Bone marrow (tissue), 2 donors: ENCODE measurements at regions not wholly inside any gene's neighbourhood (a gene's known extent, or its start where the extent isn't known, plus 50 kb on each side); places are given as distances from the start of the nearest gene placed in this dataset.
"Not testable (repeated sequence)": the region's sequence is repeated elsewhere in the genome, so short reads cannot be mapped to it uniquely, and the experiment has no call there.

Experiments
- DNase-seq, 2 donors: peaks; one replicate each; lab custom pipeline; 2025; lab: John Stamatoyannopoulos, UW

DNA sequence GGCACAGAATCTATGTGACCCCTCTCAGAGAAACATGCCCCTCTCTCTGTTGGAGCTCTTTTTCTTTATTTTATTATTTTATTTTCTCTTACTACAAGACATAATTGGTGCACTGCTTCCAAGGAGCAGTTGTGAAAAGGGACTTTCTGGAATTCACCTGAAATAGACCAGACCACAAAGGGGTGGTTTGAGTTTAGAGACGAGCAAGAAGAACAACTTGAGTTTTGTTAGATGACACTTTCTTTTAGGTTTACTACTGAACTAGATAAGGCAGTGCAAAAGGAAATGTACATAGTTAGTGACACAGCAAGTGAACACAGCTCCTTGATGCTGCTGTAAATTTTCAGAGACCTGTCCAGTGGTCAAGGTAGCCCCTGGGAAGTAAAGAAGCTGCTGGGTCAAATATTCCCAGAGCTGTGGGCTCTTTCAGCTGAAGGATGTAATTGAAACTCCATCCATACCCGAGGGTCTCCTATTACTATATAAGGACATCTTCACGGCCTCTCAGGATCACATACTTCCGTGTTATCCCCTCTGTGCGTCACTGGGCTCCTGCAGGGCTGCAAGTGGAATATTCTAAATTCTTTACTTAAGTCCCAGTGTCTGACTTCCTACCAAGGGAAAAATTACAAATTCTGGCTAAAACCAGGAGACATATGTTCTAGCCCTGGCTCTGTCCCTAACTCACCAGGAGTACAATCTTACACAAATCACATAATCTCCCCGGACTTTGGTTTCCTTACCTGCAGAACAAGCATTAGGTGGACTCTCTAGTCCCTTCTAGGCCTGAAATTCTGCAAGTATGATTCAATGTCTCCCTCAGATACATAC is 69.1 kb upstream of the ADTRP start:
- DNase-seq = no peak

DNA sequence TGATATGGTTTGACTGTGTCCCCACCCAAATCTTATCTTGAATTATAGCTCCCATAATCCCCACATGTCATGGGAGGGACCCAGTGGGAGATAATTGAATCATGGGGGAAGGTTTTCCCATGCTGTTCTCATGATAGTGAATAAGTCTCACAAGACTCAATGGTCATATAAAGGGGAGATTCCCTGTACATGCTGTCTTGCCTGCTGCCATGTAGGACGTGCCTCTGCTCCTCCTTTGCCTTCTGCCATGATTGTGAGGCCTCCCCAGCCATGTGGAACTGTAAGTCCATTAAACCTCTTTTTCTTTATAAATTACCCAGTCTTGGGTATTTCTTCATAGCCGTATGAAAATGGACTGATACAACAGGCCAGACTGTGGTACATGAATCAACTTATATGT is 68.5 kb upstream of the ADTRP start:
- not testable (repeated sequence) for DNase-seq

DNA sequence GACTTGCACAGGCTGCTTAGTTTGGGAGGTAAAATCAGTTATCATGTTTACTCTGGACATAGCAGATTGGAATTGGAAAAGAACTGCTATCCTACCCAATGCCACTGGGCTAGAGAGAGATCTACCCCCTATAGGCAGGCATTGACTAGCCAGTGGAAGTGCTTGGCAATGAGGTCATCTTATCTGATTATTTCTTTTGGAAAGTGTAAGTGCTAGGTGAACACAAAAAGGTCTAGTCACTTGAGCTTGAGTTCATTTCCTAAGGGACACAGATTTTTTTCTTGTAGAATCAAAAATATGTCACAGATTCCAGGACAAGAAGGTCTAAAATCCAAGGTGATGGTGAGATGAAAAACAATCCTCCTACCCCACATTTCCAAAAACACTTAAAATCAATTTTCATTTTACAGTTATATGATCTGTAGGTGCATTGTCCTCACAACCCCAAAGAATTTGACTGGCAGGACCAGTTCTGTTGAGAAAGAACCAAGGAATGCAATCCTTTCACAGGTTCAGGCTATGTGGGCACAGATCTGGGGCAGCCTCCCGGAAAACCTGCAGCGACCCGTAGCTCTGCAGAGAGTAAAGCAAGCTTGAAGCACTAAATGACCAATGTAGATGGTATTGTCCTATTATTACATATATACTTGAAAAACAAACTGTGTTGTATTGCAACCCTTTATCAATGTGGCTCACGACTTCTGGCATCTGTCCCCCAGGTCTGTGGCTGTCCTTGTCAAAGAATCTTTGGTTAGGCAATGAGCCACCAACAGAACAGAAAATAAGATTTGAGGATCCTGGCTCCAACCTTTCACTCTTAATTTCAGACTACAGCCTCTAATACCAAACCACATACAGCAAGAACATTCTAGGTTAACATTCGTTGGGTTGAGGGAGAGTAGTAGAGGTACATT is 67.3 kb upstream of the ADTRP start:
- DNase-seq = no peak

DNA sequence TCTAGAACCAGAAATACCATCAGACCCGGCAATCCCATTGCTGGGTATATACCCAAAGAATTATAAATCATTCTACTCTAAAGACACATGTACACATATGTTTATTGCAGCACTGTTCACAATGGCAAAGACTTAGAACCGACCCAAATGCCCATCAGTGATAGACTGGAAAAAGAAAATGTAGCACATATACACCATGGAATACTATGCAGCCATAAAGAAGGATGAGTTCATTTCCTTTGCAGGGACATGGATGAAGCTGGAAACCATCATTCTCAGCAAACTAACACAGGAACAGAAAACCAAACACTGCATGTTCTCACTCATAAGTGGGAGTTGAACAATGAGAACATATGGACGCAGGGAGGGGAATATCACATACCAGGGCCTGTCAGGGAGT is 64.2 kb upstream of the ADTRP start:
- DNase-seq = not testable (repeated sequence)

DNA sequence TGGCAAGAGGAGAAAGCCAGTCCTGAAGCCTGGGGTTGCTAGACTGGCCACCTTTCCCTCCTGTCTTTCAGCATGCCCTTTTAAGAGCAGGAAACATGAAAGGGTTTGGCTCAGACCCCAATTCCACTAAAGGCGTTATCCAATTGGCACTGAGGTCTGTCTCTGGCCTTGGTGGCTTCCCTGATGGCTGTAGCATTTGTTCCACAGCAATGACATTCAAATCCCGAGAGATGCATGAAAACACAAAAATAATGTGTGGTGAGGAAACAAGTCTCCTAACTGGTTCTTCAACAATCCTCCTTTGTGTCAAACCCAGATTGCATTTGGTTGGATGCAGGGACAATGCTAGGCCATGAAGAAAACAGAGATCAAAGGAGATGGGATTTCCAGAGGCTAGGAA is 56.5 kb upstream of the ADTRP start:
- no peak for DNase-seq

DNA sequence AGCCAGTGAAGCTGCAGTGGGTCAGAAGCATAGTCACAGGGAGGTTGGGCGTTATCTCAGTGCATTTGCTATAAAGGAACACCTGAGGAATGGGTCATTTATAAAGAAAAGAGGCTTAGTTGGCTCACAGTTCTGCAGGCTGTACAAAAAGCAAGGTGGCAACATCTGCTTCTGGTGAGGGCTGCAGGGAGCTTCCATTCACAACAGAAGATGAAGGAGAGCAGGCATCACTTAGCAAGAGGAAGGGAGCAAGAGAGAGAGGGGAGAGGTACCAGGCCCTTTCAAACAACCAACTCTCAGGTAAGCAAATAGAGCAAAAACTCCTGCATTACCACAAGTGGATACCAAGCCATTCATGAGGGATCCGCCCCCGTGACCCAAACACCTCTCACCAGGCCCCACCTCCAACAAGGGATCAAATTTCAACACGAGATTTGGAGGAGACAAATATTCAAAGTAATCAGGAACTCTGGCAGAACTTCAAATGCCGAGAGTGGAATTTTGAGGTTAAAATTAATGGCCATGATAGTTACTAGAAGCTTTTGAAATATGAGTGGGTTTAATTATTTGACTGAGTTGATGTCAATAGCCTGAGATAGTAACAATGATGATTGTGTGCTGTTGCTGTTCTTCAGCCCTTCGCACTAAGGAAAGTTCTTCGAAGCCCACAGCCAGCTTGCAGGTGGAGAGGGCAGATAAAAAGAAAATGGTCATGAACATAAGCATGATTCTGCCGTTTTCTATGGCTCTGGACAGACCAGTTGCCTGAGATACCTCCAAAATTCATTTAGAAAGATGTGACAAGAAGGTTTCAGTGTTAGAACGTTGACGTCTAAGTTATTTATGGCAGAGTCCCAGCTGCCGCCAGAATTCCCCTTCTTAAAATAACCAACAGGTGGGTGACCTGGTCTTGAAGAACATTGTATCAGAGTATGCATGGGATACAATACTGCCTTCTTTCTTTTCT is 55.3 kb upstream of the ADTRP start:
- no peak for DNase-seq

DNA sequence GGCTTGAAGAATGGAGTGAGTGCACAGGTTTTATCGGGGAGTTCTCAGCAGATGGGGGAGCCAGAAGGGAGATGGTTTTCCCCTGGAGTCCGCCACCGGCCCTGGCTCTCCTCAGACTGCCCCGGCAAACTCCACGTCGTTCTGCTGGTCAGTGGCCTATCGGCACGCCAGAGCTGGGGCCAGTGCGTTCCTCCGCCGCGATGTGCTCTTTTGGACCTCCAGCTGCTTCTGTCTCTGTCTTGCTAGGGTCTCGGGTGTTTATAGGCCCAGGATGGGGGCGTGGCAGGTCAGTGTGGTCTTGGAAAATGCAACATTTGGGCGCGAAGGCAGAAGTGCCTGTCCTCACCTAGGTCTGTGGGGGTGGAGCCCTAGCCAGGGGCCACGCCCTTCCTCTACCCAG is 53.0 kb upstream of the ADTRP start:
- no peak for DNase-seq

DNA sequence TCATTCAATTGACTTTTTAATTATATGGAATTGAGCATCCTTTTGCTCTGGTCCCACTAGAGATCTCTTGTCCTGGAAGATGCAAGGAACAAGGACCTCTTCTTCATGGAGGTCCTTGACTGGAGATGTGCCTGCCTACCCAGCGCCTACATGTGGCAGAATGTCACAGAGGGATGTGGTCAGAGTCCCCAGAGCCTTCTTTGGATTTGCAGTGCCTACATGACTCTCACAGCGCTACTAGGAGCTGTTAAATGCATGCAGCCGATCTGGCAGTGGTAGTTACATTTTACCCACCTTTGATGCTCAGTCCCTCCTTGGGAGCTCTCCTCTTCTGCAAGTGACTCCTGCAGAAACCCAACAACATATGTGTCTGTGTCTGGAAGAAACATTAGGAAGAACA is 51.9 kb upstream of the ADTRP start:
- no peak for DNase-seq

DNA sequence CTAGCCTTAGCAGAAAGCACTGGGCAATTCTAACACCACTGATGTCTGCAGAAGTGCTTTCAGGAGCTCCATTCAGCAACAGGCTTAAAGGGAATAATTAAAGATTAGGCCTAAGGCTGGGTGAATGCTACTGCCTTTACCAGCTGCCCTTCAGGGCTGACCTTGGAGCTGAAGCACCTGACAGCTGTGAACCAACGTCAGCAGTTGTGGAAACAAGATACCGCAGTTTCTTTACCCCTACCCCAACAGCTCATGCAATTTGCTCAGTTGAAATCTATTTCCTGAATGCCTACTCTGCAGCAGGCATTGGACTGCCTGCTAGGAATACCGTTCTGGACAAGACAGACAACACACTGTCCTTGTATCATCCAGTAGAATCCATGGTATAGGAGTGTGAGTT is 51.5 kb upstream of the ADTRP start:
- no peak for DNase-seq

DNA sequence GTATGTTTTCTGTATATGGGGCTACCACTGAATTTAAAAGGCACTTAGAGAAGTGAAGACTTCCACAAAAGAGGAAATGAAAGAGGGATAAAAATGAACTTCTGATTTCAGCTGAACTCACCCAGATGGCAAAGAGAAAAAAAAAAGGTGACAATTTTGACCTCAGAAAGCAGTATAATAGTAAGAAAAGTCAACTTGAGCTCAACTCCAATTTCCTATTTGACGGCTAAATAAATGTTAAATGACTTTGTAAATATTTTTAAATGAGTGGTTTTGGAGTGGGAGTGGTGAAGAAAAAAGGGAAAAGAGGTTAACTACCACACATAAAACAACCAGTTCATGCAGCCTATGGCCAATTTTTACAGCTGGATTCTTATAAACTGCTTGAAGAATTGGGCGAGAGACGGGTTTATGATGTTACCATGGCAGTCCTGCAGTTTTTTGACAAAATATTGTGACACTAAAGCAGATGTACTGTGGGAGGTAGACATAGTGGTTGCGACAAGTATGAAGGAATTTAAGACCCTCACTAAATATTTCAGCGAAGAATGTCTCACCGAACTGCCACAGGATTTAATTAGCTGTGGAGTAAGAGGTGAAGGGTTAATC is 49.8 kb upstream of the ADTRP start:
- DNase-seq = no peak
